Activated CD4-positive, alpha-beta memory T cell treated with anti-CD3 and anti-CD28 coated beads, Interleukin-2, amount 10 ng/mL, durations not matched to agents 7 days and 5 days (primary cell): ENCODE measurements at regions not wholly inside any gene's neighbourhood (a gene's known extent, or its start where the extent isn't known, plus 50 kb on each side); places are given as distances from the start of the nearest gene placed in this dataset.

Source experiments
- CTCF ChIA-PET: fragments of 350-600 bp; sonication (Branson Sonifier 250); formaldehyde crosslinking; loops from one replicate; lab custom pipeline; 2021; ENCODE audit warnings: antibody characterized with exemption, inconsistent platforms; lab: Charles Lee
- POLR2A ChIA-PET: fragments of 350-600 bp; sonication (Branson Sonifier 250); formaldehyde crosslinking; loops from one replicate; lab custom pipeline; 2021; ENCODE audit warnings: antibody characterized with exemption; lab: Charles Lee
- DNase-seq: peaks from one replicate; pipeline ENCODE4 v3.0.0-alpha.2; 2020
- H3K27ac Mint-ChIP-seq: one replicate; pipeline ENCODE4 v1.8.0; 2021; ENCODE audit warnings: mild to moderate bottlenecking, mixed read lengths
- H3K27me3 Mint-ChIP-seq: one replicate; pipeline ENCODE4 v1.8.0; 2021; ENCODE audit warnings: mixed read lengths
- H3K36me3 Mint-ChIP-seq: one replicate; pipeline ENCODE4 v1.8.0; 2021; ENCODE audit warnings: low read depth, mixed read lengths
- H3K4me1 Mint-ChIP-seq: one replicate; pipeline ENCODE4 v1.8.0; 2021; ENCODE audit warnings: mixed read lengths
- H3K4me3 Mint-ChIP-seq: one replicate; pipeline ENCODE4 v1.8.0; 2021; ENCODE audit warnings: mild to moderate bottlenecking, mixed read lengths
- H3K9me3 Mint-ChIP-seq: one replicate; pipeline ENCODE4 v1.8.0; 2021; ENCODE audit warnings: mixed read lengths

GRCh38 chr6:11396860-11397259 lies 140.7 kb upstream of the TMEM170B start:
- Mint-ChIP-seq H3K4me1 (peaks cover 12% of the 10 kb centered on the region), H3K27me3 (peaks cover 9% of the 10 kb centered on the region), H3K9me3 (peaks cover 23% of the 10 kb centered on the region), H3K36me3 (peaks cover 26% of the 10 kb centered on the region), H3K27ac (no peak overlapping the region), H3K4me3 (no peak overlapping the region)
- POLR2A ChIA-PET: interaction anchor here (0.8 kb wide), 1 partner anchor 16 kb away, joined by 3 read pairs; no protein-coding TSS in a partner anchor
- no peak for DNase-seq
- CTCF ChIA-PET: interaction anchor here (0.7 kb wide), 1 partner anchor 16 kb away, joined by 3 read pairs; no protein-coding TSS in a partner anchor

GRCh38 chr6:11393713-11394627 lies 143.6 kb upstream of the TMEM170B start:
- H3K27ac Mint-ChIP-seq: no peak overlapping the region
- no peak overlapping the region for H3K4me3 Mint-ChIP-seq
- no peak for DNase-seq
- H3K36me3 Mint-ChIP-seq: peaks cover 26% of the 10 kb centered on the region
- ChIA-PET POLR2A (interaction anchor here (1.1 to 1.2 kb wide), 2 partner anchors 12 to 17 kb away, joined by 3 to 5 read pairs; no protein-coding TSS in a partner anchor), CTCF (no interaction called here)
- peaks cover 28% of the 10 kb centered on the region for H3K9me3 Mint-ChIP-seq
- H3K27me3 Mint-ChIP-seq: peaks cover 9% of the 10 kb centered on the region
- H3K4me1 Mint-ChIP-seq: peaks cover 12% of the 10 kb centered on the region

GRCh38 chr6:11392778-11393507 lies 144.6 kb upstream of the TMEM170B start:
- POLR2A ChIA-PET: interaction anchor here (1.1 to 1.2 kb wide), 3 partner anchors 11 to 18 kb away, joined by 3 to 6 read pairs (median 5); no protein-coding TSS in a partner anchor
- Mint-ChIP-seq H3K27ac (no peak overlapping the region), H3K36me3 (peaks cover 25% of the 10 kb centered on the region), H3K4me1 (peaks cover 12% of the 10 kb centered on the region), H3K27me3 (peaks cover 9% of the 10 kb centered on the region), H3K9me3 (peaks cover 27% of the 10 kb centered on the region), H3K4me3 (no peak overlapping the region)
- CTCF ChIA-PET: no interaction called here
- DNase-seq: no peak

- Mint-ChIP-seq H3K36me3 (peaks cover 21% of the 10 kb centered on the region), H3K4me3 (no peak overlapping the region), H3K9me3 (peaks cover 22% of the 10 kb centered on the region), H3K27me3 (peaks cover 3% of the 10 kb centered on the region), H3K27ac (no peak overlapping the region), H3K4me1 (peaks cover 12% of the 10 kb centered on the region)
- no peak for DNase-seq
- ChIA-PET CTCF (no interaction called here), POLR2A (interaction anchor here (1.1 kb wide), 1 partner anchor 10 kb away, joined by 6 read pairs; no protein-coding TSS in a partner anchor)
These were observed 145.4 kb upstream of the TMEM170B start for GRCh38 chr6:11391934-11392777.

GRCh38 chr6:11389977-11390376 lies 147.6 kb upstream of the TMEM170B start:
- Mint-ChIP-seq H3K27ac (no peak overlapping the region), H3K4me1 (peaks cover 31% of the 10 kb centered on the region), H3K9me3 (peaks cover 10% of the 10 kb centered on the region), H3K4me3 (no peak overlapping the region), H3K27me3 (peaks cover 3% of the 10 kb centered on the region), H3K36me3 (peaks cover 11% of the 10 kb centered on the region)
- CTCF ChIA-PET: interaction anchor here (1.4 kb wide), 1 partner anchor 8 kb away, joined by 4 read pairs; no protein-coding TSS in a partner anchor
- no peak for DNase-seq
- POLR2A ChIA-PET: interaction anchor here (1.0 kb wide), 1 partner anchor 158 kb away, joined by 3 read pairs; the partner anchor contains the start of gene NEDD9

- DNase-seq: no peak
- H3K4me1 Mint-ChIP-seq: peaks cover 33% of the 10 kb centered on the region
- CTCF ChIA-PET: no interaction called here
- H3K4me3 Mint-ChIP-seq: no peak overlapping the region
- H3K27ac Mint-ChIP-seq: no peak overlapping the region
- no peaks in the 10 kb centered on the region for H3K27me3 Mint-ChIP-seq
- H3K36me3 Mint-ChIP-seq: peaks cover 6% of the 10 kb centered on the region
- H3K9me3 Mint-ChIP-seq: peaks cover 10% of the 10 kb centered on the region
- POLR2A ChIA-PET: interaction anchor here (1.0 kb wide), 1 partner anchor 157 kb away, joined by 3 read pairs; the partner anchor contains the start of gene NEDD9
These were observed 148.3 kb upstream of the TMEM170B start for GRCh38 chr6:11388983-11389944.

GRCh38 chr6:11387707-11388430 lies 149.7 kb upstream of the TMEM170B start:
- peaks cover 33% of the 10 kb centered on the region for H3K4me1 Mint-ChIP-seq
- DNase-seq: no peak
- no peaks in the 10 kb centered on the region for H3K27me3 Mint-ChIP-seq
- CTCF ChIA-PET: no interaction called here
- peaks cover 10% of the 10 kb centered on the region for H3K9me3 Mint-ChIP-seq
- no peak overlapping the region for H3K4me3 Mint-ChIP-seq
- H3K27ac Mint-ChIP-seq: no peak overlapping the region
- peaks cover 6% of the 10 kb centered on the region for H3K36me3 Mint-ChIP-seq
- POLR2A ChIA-PET: interaction anchor here (1.3 kb wide), 1 partner anchor 25 kb away, joined by 3 read pairs; no protein-coding TSS in a partner anchor

- POLR2A ChIA-PET: interaction anchor here (0.8 to 8.8 kb wide), 2 partner anchors 20 to 28 kb away, joined by 3 to 101 read pairs; no protein-coding TSS in a partner anchor
- Mint-ChIP-seq H3K4me1 (peaks cover 41% of the 10 kb centered on the region), H3K27me3 (no peaks in the 10 kb centered on the region), H3K4me3 (peak overlapping the region; percentile 39), H3K9me3 (peaks cover 4% of the 10 kb centered on the region), H3K27ac (peak overlapping the region; percentile 77), H3K36me3 (peaks cover 9% of the 10 kb centered on the region)
- CTCF ChIA-PET: interaction anchor here (1.0 kb wide), 1 partner anchor 38 kb away, joined by 3 read pairs; no protein-coding TSS in a partner anchor
- no peak for DNase-seq
These were observed 150.8 kb upstream of the TMEM170B start for GRCh38 chr6:11386726-11387125.

GRCh38 chr6:11386323-11386722 lies 151.2 kb upstream of the TMEM170B start:
- Mint-ChIP-seq H3K4me1 (peaks cover 44% of the 10 kb centered on the region), H3K27me3 (no peaks in the 10 kb centered on the region), H3K36me3 (peaks cover 13% of the 10 kb centered on the region), H3K9me3 (peaks cover 4% of the 10 kb centered on the region), H3K4me3 (no peak overlapping the region), H3K27ac (peak overlapping the region; percentile 77)
- DNase-seq: no peak
- POLR2A ChIA-PET: interaction anchor here (0.8 to 8.8 kb wide), 4 partner anchors 19 to 154 kb away, joined by 3 to 101 read pairs (median 3); partner anchors contain the start of gene NEDD9
- CTCF ChIA-PET: interaction anchor here (1.0 kb wide), 1 partner anchor 38 kb away, joined by 3 read pairs; no protein-coding TSS in a partner anchor

- CTCF ChIA-PET: interaction anchor here (1.3 kb wide), 2 partner anchors 22 to 28 kb away, joined by 3 to 4 read pairs; no protein-coding TSS in a partner anchor
- no peak for DNase-seq
- H3K4me3 Mint-ChIP-seq: no peak overlapping the region
- peaks cover 3% of the 10 kb centered on the region for H3K9me3 Mint-ChIP-seq
- H3K4me1 Mint-ChIP-seq: peaks cover 60% of the 10 kb centered on the region
- H3K27ac Mint-ChIP-seq: no peak overlapping the region
- POLR2A ChIA-PET: interaction anchor here (0.9 to 8.8 kb wide), 5 partner anchors 20 to 153 kb away, joined by 4 to 102 read pairs (median 68); partner anchors contain the start of gene NEDD9
- H3K27me3 Mint-ChIP-seq: no peaks in the 10 kb centered on the region
- peaks cover 29% of the 10 kb centered on the region for H3K36me3 Mint-ChIP-seq
These were observed 152.3 kb upstream of the NEDD9 start for GRCh38 chr6:11384531-11385309.
